Tongue (tissue), 1 donor: ENCODE measurements at regions not wholly inside any gene's neighbourhood (a gene's known extent, or its start where the extent isn't known, plus 50 kb on each side); places are given as distances from the start of the nearest gene placed in this dataset.
"Not testable (repeated sequence)": the region's sequence is repeated elsewhere in the genome, so short reads cannot be mapped to it uniquely, and the experiment has no call there.

Experiments
- DNase-seq: peaks from one replicate; pipeline ENCODE4 v3.0.0-alpha.2; 2015

GRCh38 chrX:137646472-137646871, 80.5 kb downstream of the ZIC3 start:
- no peak for DNase-seq

- DNase-seq = no peak
Observed at GRCh38 chrX:137651647-137652046, 85.7 kb downstream of the ZIC3 start.

GRCh38 chrX:137652086-137652485, 86.2 kb downstream of the ZIC3 start:
- DNase-seq = no peak

GRCh38 chrX:137654481-137654880, 88.6 kb downstream of the ZIC3 start:
- DNase-seq = peak; percentile 10

- no peak for DNase-seq
Observed at GRCh38 chrX:137667776-137668175, 101.8 kb downstream of the ZIC3 start.

GRCh38 chrX:137684591-137684990, 118.7 kb downstream of the ZIC3 start:
- DNase-seq = no peak

- no peak for DNase-seq
Observed at GRCh38 chrX:137695417-137695816, 129.5 kb downstream of the ZIC3 start.

GRCh38 chrX:137707348-137707747, 141.4 kb downstream of the ZIC3 start:
- no peak for DNase-seq

GRCh38 chrX:137742846-137743245, 176.9 kb downstream of the ZIC3 start:
- no peak for DNase-seq

GRCh38 chrX:137743414-137743813, 177.5 kb downstream of the ZIC3 start:
- no peak for DNase-seq

GRCh38 chrX:137746289-137746688, 180.4 kb downstream of the ZIC3 start:
- no peak for DNase-seq

- peak; percentile 9 for DNase-seq
Observed at GRCh38 chrX:137747244-137748043, 181.5 kb downstream of the ZIC3 start.

- DNase-seq = no peak
Observed at GRCh38 chrX:137748827-137749226, 182.9 kb downstream of the ZIC3 start.

- DNase-seq = no peak
Observed at GRCh38 chrX:137749246-137749645, 183.3 kb downstream of the ZIC3 start.

- DNase-seq = no peak
Observed at GRCh38 chrX:137771537-137771936, 205.6 kb downstream of the ZIC3 start.

- DNase-seq = no peak
Observed at GRCh38 chrX:137792214-137792613, 226.3 kb downstream of the ZIC3 start.

GRCh38 chrX:137797926-137798325, 232.0 kb downstream of the ZIC3 start:
- not testable (repeated sequence) for DNase-seq

- DNase-seq = no peak
Observed at GRCh38 chrX:137823257-137823656, 257.3 kb downstream of the ZIC3 start.

- peak; percentile 68 for DNase-seq
Observed at GRCh38 chrX:137847376-137847775, 281.4 kb downstream of the ZIC3 start.

GRCh38 chrX:137848266-137848905, 282.5 kb downstream of the ZIC3 start:
- DNase-seq = no peak

GRCh38 chrX:137852502-137852901, 286.6 kb downstream of the ZIC3 start:
- no peak for DNase-seq

GRCh38 chrX:137855490-137855889, 289.6 kb downstream of the ZIC3 start:
- no peak for DNase-seq

GRCh38 chrX:137858106-137858505, 292.2 kb downstream of the ZIC3 start:
- DNase-seq = no peak

- DNase-seq = no peak
Observed at GRCh38 chrX:137878401-137878800, 312.5 kb downstream of the ZIC3 start.
